ENCODE measurements at regions not wholly inside any gene's neighbourhood (a gene's known extent, or its start where the extent isn't known, plus 50 kb on each side); places are given as distances from the start of the nearest gene placed in this dataset.

- Histone ChIP-seq H3K4me1 (no peaks in the 10 kb centered on the region), H3K36me3 (no peaks in the 10 kb centered on the region), H3K27me3 (no peaks in the 10 kb centered on the region), H3K4me3 (no peak overlapping the region), H3K27ac (no peak overlapping the region), H3K9me3 (no peaks in the 10 kb centered on the region)
- 81% methylated on average over 3 of the region's 3 CpGs for WGBS
- TF ChIP-seq, protein P1, sequence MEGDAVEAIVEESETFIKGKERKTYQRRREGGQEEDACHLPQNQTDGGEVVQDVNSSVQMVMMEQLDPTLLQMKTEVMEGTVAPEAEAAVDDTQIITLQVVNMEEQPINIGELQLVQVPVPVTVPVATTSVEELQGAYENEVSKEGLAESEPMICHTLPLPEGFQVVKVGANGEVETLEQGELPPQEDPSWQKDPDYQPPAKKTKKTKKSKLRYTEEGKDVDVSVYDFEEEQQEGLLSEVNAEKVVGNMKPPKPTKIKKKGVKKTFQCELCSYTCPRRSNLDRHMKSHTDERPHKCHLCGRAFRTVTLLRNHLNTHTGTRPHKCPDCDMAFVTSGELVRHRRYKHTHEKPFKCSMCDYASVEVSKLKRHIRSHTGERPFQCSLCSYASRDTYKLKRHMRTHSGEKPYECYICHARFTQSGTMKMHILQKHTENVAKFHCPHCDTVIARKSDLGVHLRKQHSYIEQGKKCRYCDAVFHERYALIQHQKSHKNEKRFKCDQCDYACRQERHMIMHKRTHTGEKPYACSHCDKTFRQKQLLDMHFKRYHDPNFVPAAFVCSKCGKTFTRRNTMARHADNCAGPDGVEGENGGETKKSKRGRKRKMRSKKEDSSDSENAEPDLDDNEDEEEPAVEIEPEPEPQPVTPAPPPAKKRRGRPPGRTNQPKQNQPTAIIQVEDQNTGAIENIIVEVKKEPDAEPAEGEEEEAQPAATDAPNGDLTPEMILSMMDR (IDR thresholded peaks at IDR 0.05) = no peak
- TF ChIP-seq POLR2AphosphoS5 (IDR thresholded peaks at IDR 0.05) (no peak), EP300 (IDR thresholded peaks at IDR 0.05) (no peak), POLR2A (IDR thresholded peaks at IDR 0.05) (no peak)
- no peak for DNase-seq (ENCODE audit: low spot score in 2 of 2)
These were observed 778.7 kb upstream of the HS3ST1 start for GRCh38 chr4:12207396-12207795.

DNA sequence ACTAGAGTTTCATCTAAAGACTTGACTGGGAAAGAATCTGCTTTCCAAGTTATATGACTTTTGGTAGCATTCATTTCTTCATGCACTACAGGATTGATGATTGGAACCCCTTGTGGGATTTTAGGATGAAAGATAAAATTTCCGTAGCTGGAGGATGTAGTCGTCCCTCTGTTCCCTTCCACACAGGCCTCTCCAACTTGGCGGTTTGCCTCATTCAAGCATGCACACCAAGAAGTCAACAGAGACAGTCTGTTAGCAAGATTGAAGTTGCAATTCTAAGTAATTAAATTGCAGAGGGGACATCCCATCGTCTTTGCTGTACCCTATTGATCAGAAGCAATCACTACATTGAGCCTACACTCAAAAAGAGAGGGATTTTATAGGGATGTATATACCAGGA is 777.4 kb upstream of the HS3ST1 start:
- no peaks in the 10 kb centered on the region for H3K4me1 ChIP-seq
- H3K36me3 ChIP-seq = no peaks in the 10 kb centered on the region
- no peak overlapping the region for H3K27ac ChIP-seq
- no peak overlapping the region for H3K4me3 ChIP-seq
- no peaks in the 10 kb centered on the region for H3K9me3 ChIP-seq
- 51% methylated on average over 4 of the region's 4 CpGs for WGBS
- no peaks in the 10 kb centered on the region for H3K27me3 ChIP-seq
- DNase-seq (ENCODE audit: low spot score in 2 of 2) = no peak
- TF ChIP-seq, protein P1 (IDR thresholded peaks at IDR 0.05) = no peak
- TF ChIP-seq POLR2A (IDR thresholded peaks at IDR 0.05) (no peak), EP300 (IDR thresholded peaks at IDR 0.05) (no peak)

DNA sequence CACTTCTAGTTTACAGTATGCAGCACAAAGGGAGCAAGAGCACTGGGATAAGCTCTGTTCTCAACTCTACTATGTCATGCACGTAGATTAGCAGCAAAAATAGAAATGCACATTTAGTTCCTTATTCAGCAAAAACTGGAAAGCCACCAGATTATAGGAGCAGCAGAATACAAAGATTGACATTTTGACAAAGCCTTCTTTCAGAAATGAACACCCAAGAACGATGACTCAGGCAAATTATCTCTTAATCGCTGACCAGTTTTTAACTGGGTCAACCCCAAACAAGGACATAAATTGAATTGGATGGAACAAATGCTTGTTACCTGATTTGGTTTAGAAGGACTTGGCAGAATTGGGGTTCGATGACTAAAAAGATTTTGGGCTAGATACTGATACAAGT is 775.3 kb upstream of the HS3ST1 start:
- Histone ChIP-seq H3K9me3 (peaks cover 7% of the 10 kb centered on the region), H3K36me3 (no peaks in the 10 kb centered on the region), H3K4me1 (no peaks in the 10 kb centered on the region), H3K27ac (no peak overlapping the region), H3K4me3 (no peak overlapping the region), H3K27me3 (no peaks in the 10 kb centered on the region)
- TF ChIP-seq POLR2A (IDR thresholded peaks at IDR 0.05) = no peak
- TF ChIP-seq POLR2AphosphoS5 (IDR thresholded peaks at IDR 0.05) = no peak
- no peak for TF ChIP-seq EP300 (IDR thresholded peaks at IDR 0.05)
- TF ChIP-seq, protein P1 (IDR thresholded peaks at IDR 0.05) = no peak
- no peak for DNase-seq (ENCODE audit: low spot score in 2 of 2)
- 80% methylated on average over 4 of the region's 4 CpGs for WGBS

DNA sequence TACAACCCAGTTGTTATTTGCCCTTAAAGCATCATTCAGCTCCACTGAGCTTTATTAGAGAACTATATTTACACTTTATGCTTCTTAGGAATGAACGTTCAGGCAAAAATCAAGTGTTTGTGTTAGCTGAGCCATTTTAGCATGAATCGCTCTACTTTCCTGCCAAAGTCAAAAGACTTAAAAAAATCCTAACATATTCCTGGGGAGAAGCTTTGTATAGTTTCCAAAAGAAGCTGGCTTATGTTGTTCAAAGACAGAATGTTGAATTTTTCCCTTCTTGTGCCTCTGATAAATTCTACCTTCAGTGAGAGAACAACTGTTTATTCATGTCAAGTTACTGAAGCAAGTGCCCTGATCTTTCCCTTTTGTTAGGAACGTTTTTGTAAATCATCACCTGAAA is 771.5 kb upstream of the HS3ST1 start:
- 70% methylated on average over 3 of the region's 3 CpGs for WGBS
- Histone ChIP-seq H3K27ac (no peak overlapping the region), H3K36me3 (no peaks in the 10 kb centered on the region), H3K4me1 (no peaks in the 10 kb centered on the region), H3K4me3 (no peak overlapping the region), H3K27me3 (no peaks in the 10 kb centered on the region), H3K9me3 (peaks cover 7% of the 10 kb centered on the region)
- TF ChIP-seq, protein P1 (IDR thresholded peaks at IDR 0.05) = no peak
- TF ChIP-seq POLR2A (IDR thresholded peaks at IDR 0.05) (no peak), POLR2AphosphoS5 (IDR thresholded peaks at IDR 0.05) (no peak), EP300 (IDR thresholded peaks at IDR 0.05) (no peak)
- DNase-seq (ENCODE audit: low spot score in 2 of 2) = no peak

DNA sequence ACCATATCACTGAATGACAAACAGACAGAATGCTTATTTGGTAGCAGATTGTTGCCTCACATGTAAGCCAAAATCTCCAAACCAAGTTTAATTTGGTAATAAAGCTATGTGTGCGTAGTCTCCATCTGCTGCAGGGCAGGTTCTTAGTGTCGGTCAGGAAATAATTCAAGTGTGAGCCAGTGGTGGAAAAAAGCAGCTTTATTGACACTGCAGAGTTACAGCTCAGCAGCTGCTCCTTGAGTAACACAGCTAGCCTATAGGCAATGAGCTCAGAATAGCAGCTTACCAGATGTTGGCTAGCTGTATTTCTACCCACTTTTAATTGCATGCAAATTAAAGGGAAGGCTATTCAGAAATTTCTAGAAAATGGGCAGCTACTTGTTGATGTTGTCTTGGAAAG is 757.8 kb upstream of the HS3ST1 start:
- TF ChIP-seq POLR2AphosphoS5 (IDR thresholded peaks at IDR 0.05) = no peak
- no peak for TF ChIP-seq POLR2A (IDR thresholded peaks at IDR 0.05)
- TF ChIP-seq, protein P1 (IDR thresholded peaks at IDR 0.05) = no peak
- TF ChIP-seq EP300 (IDR thresholded peaks at IDR 0.05) = no peak
- 31% methylated on average over 2 of the region's 2 CpGs for WGBS
- Histone ChIP-seq H3K27ac (no peak overlapping the region), H3K27me3 (no peaks in the 10 kb centered on the region), H3K36me3 (no peaks in the 10 kb centered on the region), H3K9me3 (no peaks in the 10 kb centered on the region), H3K4me1 (no peaks in the 10 kb centered on the region), H3K4me3 (no peak overlapping the region)
- no peak for DNase-seq (ENCODE audit: low spot score in 2 of 2)
